IMR-90 (cell line): ENCODE measurements at regions not wholly inside any gene's neighbourhood (a gene's known extent, or its start where the extent isn't known, plus 50 kb on each side); places are given as distances from the start of the nearest gene placed in this dataset.

Experiments used
- ATAC-seq: fragments of 200-7000 bp; cut with Tn5 transposase; 2 replicates; pipeline ENCODE4 v1.9.1; 2020; ENCODE audit warnings: low read depth, mild to moderate bottlenecking, moderate library complexity
- BruUV-seq: library from RNA; stranded (reverse); fragments of 400-500 nt; replicated peaks from 2 replicates; lab custom pipeline; 2021; lab: Mats Ljungman, UMichigan
- CTCF ChIA-PET: fragments of 300-600 bp; formaldehyde crosslinking; extraction: SDS; loops from one replicate; lab custom pipeline; 2021; ENCODE audit warnings: antibody characterized with exemption; lab: Yijun Ruan, JAX
- POLR2A ChIA-PET: fragments of 300-600 bp; sonication (Branson Sonifier 250); formaldehyde crosslinking; loops from one replicate; lab custom pipeline; 2022; ENCODE audit warnings: antibody characterized with exemption; ENCODE audit not compliant: unreplicated experiment; lab: Charles Lee
- DNase-seq: peaks from one replicate; pipeline ENCODE4 v3.0.0; 2013
- H2AFZ ChIP-seq: replicated peaks from 2 replicates; pipeline ENCODE3; 2013; ENCODE audit warnings: low read length, mild to moderate bottlenecking; ENCODE audit not compliant: poor library complexity
- H2AK5ac ChIP-seq: 2 replicates; pipeline ENCODE4 v1.6.1; 2013; ENCODE audit warnings: low read depth, low read length, inconsistent platforms
- H2AK9ac ChIP-seq: replicated peaks from 2 replicates; pipeline ENCODE3; 2013; ENCODE audit warnings: mild to moderate bottlenecking, low read depth, low read length, moderate library complexity; ENCODE audit not compliant: poor library complexity
- H2BK120ac ChIP-seq: 2 replicates; pipeline ENCODE4 v1.6.1; 2013; ENCODE audit warnings: low read depth, low read length, inconsistent platforms
- H2BK15ac ChIP-seq: 3 replicates; pipeline ENCODE4 v1.6.1; 2013; ENCODE audit warnings: low read depth, low read length, inconsistent platforms
- H2BK20ac ChIP-seq: 2 replicates; pipeline ENCODE4 v1.6.1; 2013; ENCODE audit warnings: low read depth, mild to moderate bottlenecking, inconsistent platforms, low read length, moderate library complexity
- H2BK5ac ChIP-seq: 2 replicates; pipeline ENCODE4 v1.6.1; 2013; ENCODE audit warnings: mild to moderate bottlenecking, low read depth, low read length, inconsistent platforms; ENCODE audit not compliant: poor library complexity, severe bottlenecking
- H3K14ac ChIP-seq: replicated peaks from 2 replicates; pipeline ENCODE4 v1.6.1; 2013; ENCODE audit warnings: low read depth, low read length, inconsistent platforms
- H3K18ac ChIP-seq: 2 replicates; pipeline ENCODE4 v1.6.1; 2013; ENCODE audit warnings: low read depth, low read length, control low read depth
- H3K23ac ChIP-seq: 2 replicates; pipeline ENCODE4 v1.6.1; 2013; ENCODE audit warnings: low read depth, low read length, inconsistent platforms
- H3K27ac ChIP-seq: 2 replicates; pipeline ENCODE4 v1.5.1; 2013; ENCODE audit warnings: mild to moderate bottlenecking, control low read depth, low read length; ENCODE audit not compliant: insufficient read depth
- H3K27me3 ChIP-seq: 2 replicates; pipeline ENCODE4 v1.6.1; 2013; ENCODE audit warnings: low read length; ENCODE audit not compliant: control insufficient read depth, insufficient read depth
- H3K36me3 ChIP-seq: 2 replicates; pipeline ENCODE4 v1.6.1; 2013; ENCODE audit warnings: low read length, mixed read lengths; ENCODE audit not compliant: control insufficient read depth, insufficient read depth
- H3K4ac ChIP-seq: 2 replicates; pipeline ENCODE4 v1.6.1; 2013; ENCODE audit warnings: low read depth, low read length, inconsistent platforms
- H3K4me1 ChIP-seq: 2 replicates; pipeline ENCODE4 v1.6.1; 2013; ENCODE audit warnings: low read length, mixed read lengths; ENCODE audit not compliant: control insufficient read depth, insufficient read depth
- H3K4me2 ChIP-seq: 2 replicates; pipeline ENCODE4 v1.6.1; 2013; ENCODE audit warnings: low read depth, mild to moderate bottlenecking, control low read depth, low read length, moderate library complexity
- H3K4me3 ChIP-seq: 2 replicates; pipeline ENCODE4 v1.5.1; 2013; ENCODE audit warnings: low read depth, mild to moderate bottlenecking, control low read depth, low read length, moderate library complexity; ENCODE audit not compliant: insufficient read depth
- H3K56ac ChIP-seq: 2 replicates; pipeline ENCODE4 v1.6.1; 2013; ENCODE audit warnings: low read length, inconsistent platforms; ENCODE audit not compliant: insufficient read depth; ENCODE audit errors: extremely low read depth
- H3K79me1 ChIP-seq, 2 experiments: 2 replicates each; pipeline ENCODE4 v1.6.1; 2013; ENCODE audit warnings: low read length in 2 of 2, inconsistent platforms in 1 of 2, low read depth in 1 of 2
- H3K9ac ChIP-seq: 2 replicates; pipeline ENCODE4 v1.6.1; 2013; ENCODE audit warnings: low read depth, low read length, control low read depth
- H3K9me1 ChIP-seq: 2 replicates; pipeline ENCODE4 v1.6.1; 2013; ENCODE audit warnings: low read length, inconsistent platforms; ENCODE audit not compliant: insufficient read depth
- H3K9me3 ChIP-seq: 2 replicates; pipeline ENCODE4 v1.6.1; 2013; ENCODE audit warnings: low read length; ENCODE audit not compliant: control insufficient read depth, insufficient read depth
- H4K20me1 ChIP-seq: 2 replicates; pipeline ENCODE4 v1.6.1; 2013; ENCODE audit warnings: low read length, inconsistent platforms; ENCODE audit not compliant: insufficient read depth
- H4K5ac ChIP-seq: 2 replicates; pipeline ENCODE4 v1.6.1; 2013; ENCODE audit warnings: mild to moderate bottlenecking, low read depth, low read length, control low read depth
- H4K8ac ChIP-seq, 2 experiments: 2 replicates each; pipeline ENCODE4 v1.6.1; 2013; ENCODE audit warnings: low read depth in 2 of 2, low read length in 2 of 2, control low read depth in 1 of 2, inconsistent platforms in 1 of 2
- H4K91ac ChIP-seq: 2 replicates; pipeline ENCODE4 v1.6.1; 2013; ENCODE audit warnings: low read depth, low read length, inconsistent platforms; ENCODE audit not compliant: insufficient read depth
- CEBPB ChIP-seq: IDR thresholded peaks from 2 replicates; pipeline ENCODE4 v1.6.1; 2012; ENCODE audit warnings: low read depth, low read length, improper control_type of control experiment
- dilution Hi-C: fragments of 300-500 bp; cut with HindIII; formaldehyde crosslinking; loops from one replicate; pipeline ENCODE4 v1.14.3; 2018; ENCODE audit warnings: low sequenced_read_pairs; ENCODE audit not compliant: unreplicated experiment
- in situ Hi-C: fragments of 300-500 bp; cut with MboI; formaldehyde crosslinking; loops from 3 replicates; pipeline ENCODE4 v1.14.3; 2019; ENCODE audit warnings: low sequenced_read_pairs, inconsistent platforms, mixed read lengths
- intact Hi-C: fragments of 100-400 bp; cut with micrococcal nuclease; formaldehyde crosslinking; loops from 2 replicates; pipeline ENCODE4 v1.10.0; 2022
- TF ChIP-seq, protein P1 (sequence below): fragments of 150-350 bp; IDR thresholded peaks from 2 replicates; pipeline ENCODE4 v1.6.1; 2016; ENCODE audit warnings: low read depth, mild to moderate bottlenecking, low read length, moderate library complexity, borderline replicate concordance

- peak overlapping the region; percentile 84; the same call in 2 of the 3 replicates for H2BK15ac ChIP-seq
- H2AFZ ChIP-seq = no peak overlapping the region
- POLR2A ChIA-PET = no interaction called here
- H3K9ac ChIP-seq = no peak overlapping the region
- ATAC-seq (peak; percentile 13; the same call in 1 of the 2 replicates), DNase-seq (peak; percentile 47)
- H3K27me3 ChIP-seq = no peaks in the 10 kb centered on the region
- TF ChIP-seq, protein P1, sequence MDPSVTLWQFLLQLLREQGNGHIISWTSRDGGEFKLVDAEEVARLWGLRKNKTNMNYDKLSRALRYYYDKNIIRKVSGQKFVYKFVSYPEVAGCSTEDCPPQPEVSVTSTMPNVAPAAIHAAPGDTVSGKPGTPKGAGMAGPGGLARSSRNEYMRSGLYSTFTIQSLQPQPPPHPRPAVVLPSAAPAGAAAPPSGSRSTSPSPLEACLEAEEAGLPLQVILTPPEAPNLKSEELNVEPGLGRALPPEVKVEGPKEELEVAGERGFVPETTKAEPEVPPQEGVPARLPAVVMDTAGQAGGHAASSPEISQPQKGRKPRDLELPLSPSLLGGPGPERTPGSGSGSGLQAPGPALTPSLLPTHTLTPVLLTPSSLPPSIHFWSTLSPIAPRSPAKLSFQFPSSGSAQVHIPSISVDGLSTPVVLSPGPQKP = no peak
- peak; percentile 27; the same call in 1 of the 2 replicates for TF ChIP-seq CEBPB
- peak overlapping the region; percentile 51; the same call in 1 of the 2 replicates for H3K23ac ChIP-seq
- H2AK9ac ChIP-seq = peak overlapping the region; percentile 0
- H3K56ac ChIP-seq = no peak overlapping the region
- H3K36me3 ChIP-seq = no peaks in the 10 kb centered on the region
- no TSS peak for BruUV-seq
- H3K4me1 ChIP-seq = peaks cover 14% of the 10 kb centered on the region
- peak overlapping the region; percentile 88 for H2BK5ac ChIP-seq
- peak overlapping the region; percentile 87 for H2BK20ac ChIP-seq
- peak overlapping the region; percentile 71 to 86 for H4K8ac ChIP-seq
- H3K18ac ChIP-seq = peak overlapping the region; percentile 89; the same call in 1 of the 2 replicates
- peaks cover 5% of the 10 kb centered on the region for H3K9me1 ChIP-seq
- H3K14ac ChIP-seq = peak overlapping the region; percentile 69
- CTCF ChIA-PET = no interaction called here
- no peaks in the 10 kb centered on the region for H3K9me3 ChIP-seq
- peak overlapping the region; percentile 81 for H4K91ac ChIP-seq
- peak overlapping the region; percentile 80 for H3K4ac ChIP-seq
- no peaks in the 10 kb centered on the region for H4K20me1 ChIP-seq
- peak overlapping the region; percentile 44; the same call in 1 of the 2 replicates for H3K27ac ChIP-seq
- H3K4me2 ChIP-seq = no peak overlapping the region
- peak overlapping the region; percentile 91 for H2AK5ac ChIP-seq
- peak overlapping the region; percentile 89; the same call in 1 of the 2 replicates for H4K5ac ChIP-seq
- dilution Hi-C loops = no loop called here
- in situ Hi-C loops = loop anchor here (25.0 kb wide), 1 partner anchor 684 kb away; the partner anchor contains the start of gene RFESD
- no peaks in the 10 kb centered on the region; a peak in 1 of 4 replicates for H3K79me1 ChIP-seq
- no peak overlapping the region for H3K4me3 ChIP-seq
- H2BK120ac ChIP-seq = peak overlapping the region; percentile 84
- intact Hi-C loops = no loop called here
Measured at GRCh38 chr5:96321345-96321744, 111.7 kb downstream of the PCSK1 start.
